ENCODE measurements at regions not wholly inside any gene's neighbourhood (a gene's known extent, or its start where the extent isn't known, plus 50 kb on each side); places are given as distances from the start of the nearest gene placed in this dataset.
"Not testable (repeated sequence)": the region's sequence is repeated elsewhere in the genome, so short reads cannot be mapped to it uniquely, and the experiment has no call there.

GRCh38 chrX:69063486-69063885, 101.8 kb downstream of the PJA1 start:
- Histone ChIP-seq H3K27me3 (ENCODE audit: insufficient read depth, low read length, poor library complexity, severe bottlenecking) (no peaks in the 10 kb centered on the region), H3K27ac (ENCODE audit: low read depth, low read length) (no peak overlapping the region), H3K9me3 (ENCODE audit: low read length) (no peaks in the 10 kb centered on the region), H3K36me3 (ENCODE audit: insufficient read depth, low read length) (no peaks in the 10 kb centered on the region), H3K4me3 (ENCODE audit: low read length) (no peak overlapping the region), H3K4me1 (ENCODE audit: insufficient read depth, low read length) (no peaks in the 10 kb centered on the region)
- Mint-ChIP-seq H3K9me3 (peaks cover 0 to 9% (median 0%) of the 10 kb centered on the region in 5 donors), H3K27me3 (peaks cover 4 to 16% of the 10 kb centered on the region in 2 donors), H3K4me1 (no peaks in the 10 kb centered on the region), H3K4me3 (no peak overlapping the region), H3K36me3 (no peaks in the 10 kb centered on the region), H3K27ac (no peak overlapping the region)
- no peak for DNase-seq
- ChIA-PET POLR2A (no interaction called here), CTCF (no interaction called here)

GRCh38 chrX:69062493-69062892, 102.8 kb downstream of the PJA1 start:
- Histone ChIP-seq H3K4me3 (ENCODE audit: low read length) (no peak overlapping the region), H3K9me3 (ENCODE audit: low read length) (no peaks in the 10 kb centered on the region), H3K4me1 (ENCODE audit: insufficient read depth, low read length) (no peaks in the 10 kb centered on the region), H3K27me3 (ENCODE audit: insufficient read depth, low read length, poor library complexity, severe bottlenecking) (no peaks in the 10 kb centered on the region), H3K36me3 (ENCODE audit: insufficient read depth, low read length) (no peaks in the 10 kb centered on the region), H3K27ac (ENCODE audit: low read depth, low read length) (no peak overlapping the region)
- H3K27ac Mint-ChIP-seq = no peak overlapping the region
- H3K4me1 Mint-ChIP-seq = no peaks in the 10 kb centered on the region
- ChIA-PET CTCF (no interaction called here), POLR2A (no interaction called here)
- peaks cover 0 to 9% (median 0%) of the 10 kb centered on the region in 5 donors for H3K9me3 Mint-ChIP-seq
- peaks cover 4 to 13% of the 10 kb centered on the region in 2 donors for H3K27me3 Mint-ChIP-seq
- H3K4me3 Mint-ChIP-seq = no peak overlapping the region
- no peaks in the 10 kb centered on the region for H3K36me3 Mint-ChIP-seq
- no peak for DNase-seq

GRCh38 chrX:69060631-69061408, 104.4 kb downstream of the PJA1 start:
- no peaks in the 10 kb centered on the region for H3K36me3 ChIP-seq (ENCODE audit: insufficient read depth, low read length)
- H3K4me1 ChIP-seq (ENCODE audit: insufficient read depth, low read length) = no peaks in the 10 kb centered on the region
- no peaks in the 10 kb centered on the region for H3K9me3 ChIP-seq (ENCODE audit: low read length)
- Mint-ChIP-seq H3K4me3 (no peak overlapping the region), H3K9me3 (peaks cover 0 to 9% (median 0%) of the 10 kb centered on the region in 5 donors), H3K4me1 (no peaks in the 10 kb centered on the region), H3K27ac (no peak overlapping the region), H3K27me3 (peaks cover 4 to 9% of the 10 kb centered on the region in 2 donors), H3K36me3 (no peaks in the 10 kb centered on the region)
- no peak overlapping the region for H3K27ac ChIP-seq (ENCODE audit: low read depth, low read length)
- no peak for DNase-seq
- no peak overlapping the region for H3K4me3 ChIP-seq (ENCODE audit: low read length)
- POLR2A ChIA-PET = no interaction called here
- CTCF ChIA-PET = no interaction called here
- H3K27me3 ChIP-seq (ENCODE audit: insufficient read depth, low read length, poor library complexity, severe bottlenecking) = no peaks in the 10 kb centered on the region

GRCh38 chrX:69055193-69055592, 110.1 kb downstream of the PJA1 start:
- Histone ChIP-seq H3K4me3 (ENCODE audit: low read length) (no peak overlapping the region), H3K27me3 (ENCODE audit: insufficient read depth, low read length, poor library complexity, severe bottlenecking) (no peaks in the 10 kb centered on the region), H3K4me1 (ENCODE audit: insufficient read depth, low read length) (no peaks in the 10 kb centered on the region), H3K9me3 (ENCODE audit: low read length) (no peaks in the 10 kb centered on the region), H3K27ac (ENCODE audit: low read depth, low read length) (no peak overlapping the region), H3K36me3 (ENCODE audit: insufficient read depth, low read length) (no peaks in the 10 kb centered on the region)
- DNase-seq = no peak
- Mint-ChIP-seq H3K9me3 (peaks cover 0 to 2% (median 0%) of the 10 kb centered on the region in 5 donors), H3K4me3 (no peak overlapping the region), H3K4me1 (no peaks in the 10 kb centered on the region), H3K27ac (no peak overlapping the region), H3K36me3 (no peaks in the 10 kb centered on the region), H3K27me3 (peaks cover 0 to 4% of the 10 kb centered on the region in 2 donors)
- POLR2A ChIA-PET = no interaction called here
- CTCF ChIA-PET = no interaction called here

DNA sequence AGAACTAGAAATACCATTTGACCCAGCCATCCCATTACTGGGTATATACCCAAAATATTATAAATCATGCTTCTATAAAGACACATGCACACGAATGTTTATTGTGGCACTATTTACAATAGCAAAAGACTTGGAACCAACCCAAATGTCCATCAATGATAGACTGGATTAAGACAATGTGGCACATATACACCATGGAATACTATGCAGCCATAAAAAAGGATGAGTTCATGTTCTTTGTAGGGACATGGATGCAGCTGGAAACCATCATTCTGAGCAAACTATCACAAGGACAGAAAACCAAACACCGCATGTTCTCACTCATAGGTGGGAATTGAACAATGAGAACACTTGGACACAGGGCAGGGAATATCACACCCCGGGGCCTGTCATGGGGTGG, 110.8 kb downstream of the PJA1 start:
- H3K27me3 Mint-ChIP-seq; H3K27ac ChIP-seq (ENCODE audit: low read depth, low read length); H3K4me3 Mint-ChIP-seq; DNase-seq; H3K4me1 Mint-ChIP-seq; H3K27ac Mint-ChIP-seq; H3K9me3 ChIP-seq (ENCODE audit: low read length); H3K36me3 ChIP-seq (ENCODE audit: insufficient read depth, low read length); CTCF ChIA-PET; H3K36me3 Mint-ChIP-seq; H3K27me3 ChIP-seq (ENCODE audit: insufficient read depth, low read length, poor library complexity, severe bottlenecking); H3K4me3 ChIP-seq (ENCODE audit: low read length); POLR2A ChIA-PET; H3K9me3 Mint-ChIP-seq; H3K4me1 ChIP-seq (ENCODE audit: insufficient read depth, low read length): not testable (repeated sequence)

- Histone ChIP-seq H3K36me3 (ENCODE audit: insufficient read depth, low read length) (no peaks in the 10 kb centered on the region), H3K27ac (ENCODE audit: low read depth, low read length) (no peak overlapping the region), H3K27me3 (ENCODE audit: insufficient read depth, low read length, poor library complexity, severe bottlenecking) (no peaks in the 10 kb centered on the region), H3K4me3 (ENCODE audit: low read length) (no peak overlapping the region), H3K9me3 (ENCODE audit: low read length) (no peaks in the 10 kb centered on the region), H3K4me1 (ENCODE audit: insufficient read depth, low read length) (no peaks in the 10 kb centered on the region)
- Mint-ChIP-seq H3K4me1 (no peaks in the 10 kb centered on the region), H3K9me3 (peaks cover 0 to 2% (median 0%) of the 10 kb centered on the region in 5 donors), H3K36me3 (no peaks in the 10 kb centered on the region), H3K27me3 (peaks cover 0 to 4% of the 10 kb centered on the region in 2 donors), H3K4me3 (no peak overlapping the region), H3K27ac (no peak overlapping the region)
- no peak for DNase-seq
- POLR2A ChIA-PET = no interaction called here
- CTCF ChIA-PET = no interaction called here
Observed at GRCh38 chrX:69051901-69052300, 113.4 kb downstream of the PJA1 start.

GRCh38 chrX:69050051-69050765, 115.0 kb downstream of the PJA1 start:
- Mint-ChIP-seq H3K4me3 (no peak overlapping the region), H3K27ac (no peak overlapping the region), H3K27me3 (peaks cover 1% of the 10 kb centered on the region in 2 donors), H3K36me3 (no peaks in the 10 kb centered on the region), H3K9me3 (peaks cover 0 to 2% (median 0%) of the 10 kb centered on the region in 5 donors), H3K4me1 (no peaks in the 10 kb centered on the region)
- no peaks in the 10 kb centered on the region for H3K27me3 ChIP-seq (ENCODE audit: insufficient read depth, low read length, poor library complexity, severe bottlenecking)
- no peaks in the 10 kb centered on the region for H3K36me3 ChIP-seq (ENCODE audit: insufficient read depth, low read length)
- ChIA-PET POLR2A (no interaction called here), CTCF (no interaction called here)
- no peaks in the 10 kb centered on the region for H3K9me3 ChIP-seq (ENCODE audit: low read length)
- no peak overlapping the region for H3K27ac ChIP-seq (ENCODE audit: low read depth, low read length)
- no peaks in the 10 kb centered on the region for H3K4me1 ChIP-seq (ENCODE audit: insufficient read depth, low read length)
- no peak for DNase-seq
- H3K4me3 ChIP-seq (ENCODE audit: low read length) = no peak overlapping the region

DNA sequence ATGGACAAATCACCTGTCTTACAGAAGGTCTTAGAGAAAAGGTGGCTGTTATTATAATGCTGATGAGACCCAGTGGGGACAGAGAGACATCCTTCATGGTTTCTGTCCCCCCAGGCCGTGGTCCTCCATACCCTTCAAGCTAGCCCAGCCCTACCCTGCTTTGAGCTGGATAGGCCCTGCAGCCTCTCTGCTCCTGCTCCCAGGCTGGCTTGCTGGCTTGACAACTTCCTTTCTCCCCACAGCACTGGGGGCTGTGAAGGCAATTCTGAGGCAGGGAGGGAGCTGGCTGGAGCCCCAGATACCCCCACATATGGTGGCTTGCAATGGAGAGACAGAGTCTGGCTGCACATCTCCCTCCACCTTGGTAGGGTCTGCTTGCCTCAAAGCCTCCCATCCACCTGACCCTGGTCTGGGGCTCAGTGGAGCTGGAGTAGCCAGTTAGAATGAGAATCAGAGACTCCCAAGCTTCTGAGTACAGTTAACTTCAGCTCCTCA, 118.2 kb downstream of the PJA1 start:
- Mint-ChIP-seq H3K36me3 (no peaks in the 10 kb centered on the region), H3K4me3 (no peak overlapping the region), H3K27ac (no peak overlapping the region), H3K4me1 (no peaks in the 10 kb centered on the region), H3K9me3 (peaks cover 0 to 8% (median 5%) of the 10 kb centered on the region in 5 donors), H3K27me3 (peaks cover 1 to 4% of the 10 kb centered on the region in 2 donors)
- Histone ChIP-seq H3K4me1 (ENCODE audit: insufficient read depth, low read length) (no peaks in the 10 kb centered on the region), H3K27ac (ENCODE audit: low read depth, low read length) (no peak overlapping the region), H3K9me3 (ENCODE audit: low read length) (no peaks in the 10 kb centered on the region), H3K36me3 (ENCODE audit: insufficient read depth, low read length) (no peaks in the 10 kb centered on the region), H3K27me3 (ENCODE audit: insufficient read depth, low read length, poor library complexity, severe bottlenecking) (no peaks in the 10 kb centered on the region), H3K4me3 (ENCODE audit: low read length) (no peak overlapping the region)
- POLR2A ChIA-PET = no interaction called here
- CTCF ChIA-PET = no interaction called here
- DNase-seq = no peak

Data from CD8-positive, alpha-beta memory T cell (primary cell).